HepG2 (cell line): ENCODE measurements at regions not wholly inside any gene's neighbourhood (a gene's known extent, or its start where the extent isn't known, plus 50 kb on each side); places are given as distances from the start of the nearest gene placed in this dataset.

Experiments
- ARNTL ChIP-seq: sonication (generic); formaldehyde crosslinking; IDR thresholded peaks from 2 replicates; pipeline ENCODE4 v1.4.0; 2020; ENCODE audit warnings: mild to moderate bottlenecking, missing genetic modification reagents
- BRF2 ChIP-seq: sonication (generic); formaldehyde crosslinking; IDR thresholded peaks from 2 replicates; pipeline ENCODE4 v1.8.1; 2022; ENCODE audit warnings: mild to moderate bottlenecking, missing genetic modification reagents
- ELF3 ChIP-seq: IDR thresholded peaks from 2 replicates; pipeline ENCODE4 v1.6.1; 2016; ENCODE audit warnings: missing genetic modification reagents, missing compliant biosample characterization
- FOXA1 ChIP-seq, 2 experiments: fragments of 450-650 bp in 1 of 2; sonication (generic) in 1 of 2; formaldehyde crosslinking in 1 of 2; IDR thresholded peaks; 2 replicates each; pipeline versions ENCODE4 v1.4.0 to v1.6.1; 2016 to 2020; ENCODE audit warnings: missing genetic modification reagents in 1 of 2
- FOXA3 ChIP-seq: IDR thresholded peaks from 2 replicates; pipeline ENCODE4 v1.6.1; 2016; ENCODE audit warnings: missing genetic modification reagents, missing compliant biosample characterization
- MXD1 ChIP-seq: sonication (generic); formaldehyde crosslinking; IDR thresholded peaks from 2 replicates; pipeline ENCODE4 v1.4.0; 2020; ENCODE audit warnings: mild to moderate bottlenecking, missing genetic modification reagents
- NR1H2 ChIP-seq: sonication (generic); formaldehyde crosslinking; IDR thresholded peaks from 2 replicates; pipeline ENCODE4 v1.8.1; 2022; ENCODE audit warnings: low read depth, missing genetic modification reagents, borderline replicate concordance
- PAX8 ChIP-seq: sonication (generic); formaldehyde crosslinking; IDR thresholded peaks from 2 replicates; pipeline ENCODE4 v1.8.0; 2022; ENCODE audit warnings: mild to moderate bottlenecking, missing genetic modification reagents, borderline replicate concordance
- RCOR2 ChIP-seq: IDR thresholded peaks from 2 replicates; pipeline ENCODE4 v1.6.1; 2016; ENCODE audit warnings: missing biosample characterization, missing genetic modification reagents
- REXO4 ChIP-seq: sonication (generic); formaldehyde crosslinking; IDR thresholded peaks from 2 replicates; pipeline ENCODE4 v1.8.0; 2022; ENCODE audit warnings: missing genetic modification reagents, mild to moderate bottlenecking, borderline replicate concordance
- SSRP1 ChIP-seq: IDR thresholded peaks from 2 replicates; pipeline ENCODE4 v1.6.1; 2016; ENCODE audit warnings: control low read depth
- TBX3 ChIP-seq: fragments of 450-650 bp; IDR thresholded peaks from 2 replicates; pipeline ENCODE4 v1.6.1; 2017; ENCODE audit warnings: antibody characterized with exemption, mild to moderate bottlenecking, inconsistent platforms, borderline replicate concordance
- ZBTB7A ChIP-seq: sonication (generic); formaldehyde crosslinking; IDR thresholded peaks from 2 replicates; pipeline ENCODE4 v1.8.0; 2022; ENCODE audit warnings: mild to moderate bottlenecking, missing genetic modification reagents
- ZFYVE20 ChIP-seq: sonication (generic); formaldehyde crosslinking; IDR thresholded peaks from 2 replicates; pipeline ENCODE4 v1.8.0; 2023; ENCODE audit warnings: low read depth, mild to moderate bottlenecking, moderate library complexity, missing genetic modification reagents, borderline replicate concordance
- ZNF232 ChIP-seq: sonication (generic); formaldehyde crosslinking; IDR thresholded peaks from 2 replicates; pipeline ENCODE4 v1.4.0; 2020; ENCODE audit warnings: missing genetic modification reagents, borderline replicate concordance
- ZNF296 ChIP-seq: sonication (generic); formaldehyde crosslinking; conservative IDR thresholded peaks from 2 replicates; pipeline ENCODE4 v1.5.0; 2020; ENCODE audit warnings: mild to moderate bottlenecking, missing genetic modification reagents
- ZNF343 ChIP-seq: sonication (generic); formaldehyde crosslinking; IDR thresholded peaks from 2 replicates; pipeline ENCODE4 v1.4.0; 2020; ENCODE audit warnings: mild to moderate bottlenecking, missing genetic modification reagents
- ZNF552 ChIP-seq: sonication (generic); formaldehyde crosslinking; IDR thresholded peaks from 2 replicates; pipeline ENCODE4 v1.9.0; 2022; ENCODE audit warnings: missing genetic modification reagents, mild to moderate bottlenecking, borderline replicate concordance
- ZNF619 ChIP-seq: sonication (generic); formaldehyde crosslinking; IDR thresholded peaks from 2 replicates; pipeline ENCODE4 v1.4.0; 2020; ENCODE audit warnings: mild to moderate bottlenecking, missing genetic modification reagents
- TF ChIP-seq, protein P1 (sequence below): sonication (generic); formaldehyde crosslinking; IDR thresholded peaks from 2 replicates; pipeline ENCODE4 v1.5.1; 2020; ENCODE audit warnings: missing genetic modification reagents, mild to moderate bottlenecking, borderline replicate concordance
- TF ChIP-seq, protein P2 (sequence below): sonication (generic); formaldehyde crosslinking; IDR thresholded peaks from 2 replicates; pipeline ENCODE4 v1.8.0; 2022; ENCODE audit warnings: mild to moderate bottlenecking, missing genetic modification reagents, borderline replicate concordance
- TF ChIP-seq, protein P3 (sequence below): sonication (generic); formaldehyde crosslinking; conservative IDR thresholded peaks from 2 replicates; pipeline ENCODE4 v1.4.0; 2020; ENCODE audit warnings: missing genetic modification reagents

- TF ChIP-seq ARNTL (CRISPR knock-in tag) (peak; percentile 75; the same call in 1 of the 2 replicates), SSRP1 (CRISPR knock-in tag) (peak; percentile 47; the same call in 1 of the 2 replicates), REXO4 (CRISPR knock-in tag) (no peak), ZNF343 (peak; percentile 76; the same call in 1 of the 2 replicates), FOXA3 (CRISPR knock-in tag) (peak; percentile 87), MXD1 (CRISPR knock-in tag) (no peak), ELF3 (peak; percentile 78), ZFYVE20 (CRISPR knock-in tag) (no peak), RCOR2 (CRISPR knock-in tag) (peak; percentile 87), ZNF232 (CRISPR knock-in tag) (peak; percentile 49; the same call in 1 of the 2 replicates), ZNF296 (CRISPR knock-in tag) (no peak), FOXA1 (IDR thresholded peaks at IDR 0.05) (peak; percentile 40; the same call in 1 of the 2 replicates), FOXA1 (CRISPR knock-in tag; IDR thresholded peaks at IDR 0.05) (peak; percentile 73), TBX3 (no peak), BRF2 (CRISPR knock-in tag) (peak; percentile 71), ZNF552 (CRISPR knock-in tag) (no peak), NR1H2 (no peak), ZBTB7A (CRISPR knock-in tag) (no peak), ZNF619 (CRISPR knock-in tag) (no peak), PAX8 (CRISPR knock-in tag) (no peak)
- TF ChIP-seq, protein P1, sequence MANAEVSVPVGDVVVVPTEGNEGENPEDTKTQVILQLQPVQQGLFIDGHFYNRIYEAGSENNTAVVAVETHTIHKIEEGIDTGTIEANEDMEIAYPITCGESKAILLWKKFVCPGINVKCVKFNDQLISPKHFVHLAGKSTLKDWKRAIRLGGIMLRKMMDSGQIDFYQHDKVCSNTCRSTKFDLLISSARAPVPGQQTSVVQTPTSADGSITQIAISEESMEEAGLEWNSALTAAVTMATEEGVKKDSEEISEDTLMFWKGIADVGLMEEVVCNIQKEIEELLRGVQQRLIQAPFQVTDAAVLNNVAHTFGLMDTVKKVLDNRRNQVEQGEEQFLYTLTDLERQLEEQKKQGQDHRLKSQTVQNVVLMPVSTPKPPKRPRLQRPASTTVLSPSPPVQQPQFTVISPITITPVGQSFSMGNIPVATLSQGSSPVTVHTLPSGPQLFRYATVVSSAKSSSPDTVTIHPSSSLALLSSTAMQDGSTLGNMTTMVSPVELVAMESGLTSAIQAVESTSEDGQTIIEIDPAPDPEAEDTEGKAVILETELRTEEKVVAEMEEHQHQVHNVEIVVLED, result no peak; the same call in 1 of the 2 replicates
- TF ChIP-seq, protein P2, sequence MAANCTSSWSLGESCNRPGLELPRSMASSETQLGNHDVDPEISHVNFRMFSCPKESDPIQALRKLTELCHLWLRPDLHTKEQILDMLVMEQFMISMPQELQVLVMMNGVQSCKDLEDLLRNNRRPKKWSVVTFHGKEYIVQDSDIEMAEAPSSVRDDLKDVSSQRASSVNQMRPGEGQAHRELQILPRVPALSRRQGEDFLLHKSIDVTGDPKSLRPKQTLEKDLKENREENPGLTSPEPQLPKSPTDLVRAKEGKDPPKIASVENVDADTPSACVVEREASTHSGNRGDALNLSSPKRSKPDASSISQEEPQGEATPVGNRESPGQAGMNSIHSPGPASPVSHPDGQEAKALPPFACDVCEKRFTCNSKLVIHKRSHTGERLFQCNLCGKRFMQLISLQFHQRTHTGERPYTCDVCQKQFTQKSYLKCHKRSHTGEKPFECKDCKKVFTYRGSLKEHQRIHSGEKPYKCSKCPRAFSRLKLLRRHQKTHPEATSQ (CRISPR knock-in tag), result no peak
- TF ChIP-seq, protein P3, sequence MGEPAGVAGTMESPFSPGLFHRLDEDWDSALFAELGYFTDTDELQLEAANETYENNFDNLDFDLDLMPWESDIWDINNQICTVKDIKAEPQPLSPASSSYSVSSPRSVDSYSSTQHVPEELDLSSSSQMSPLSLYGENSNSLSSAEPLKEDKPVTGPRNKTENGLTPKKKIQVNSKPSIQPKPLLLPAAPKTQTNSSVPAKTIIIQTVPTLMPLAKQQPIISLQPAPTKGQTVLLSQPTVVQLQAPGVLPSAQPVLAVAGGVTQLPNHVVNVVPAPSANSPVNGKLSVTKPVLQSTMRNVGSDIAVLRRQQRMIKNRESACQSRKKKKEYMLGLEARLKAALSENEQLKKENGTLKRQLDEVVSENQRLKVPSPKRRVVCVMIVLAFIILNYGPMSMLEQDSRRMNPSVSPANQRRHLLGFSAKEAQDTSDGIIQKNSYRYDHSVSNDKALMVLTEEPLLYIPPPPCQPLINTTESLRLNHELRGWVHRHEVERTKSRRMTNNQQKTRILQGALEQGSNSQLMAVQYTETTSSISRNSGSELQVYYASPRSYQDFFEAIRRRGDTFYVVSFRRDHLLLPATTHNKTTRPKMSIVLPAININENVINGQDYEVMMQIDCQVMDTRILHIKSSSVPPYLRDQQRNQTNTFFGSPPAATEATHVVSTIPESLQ (CRISPR knock-in tag), result no peak
Measured at GRCh38 chr2:8138923-8139667, 542.8 kb upstream of the ID2 start (continued).
